ENCODE measurements at regions not wholly inside any gene's neighbourhood (a gene's known extent, or its start where the extent isn't known, plus 50 kb on each side); places are given as distances from the start of the nearest gene placed in this dataset.

DNA sequence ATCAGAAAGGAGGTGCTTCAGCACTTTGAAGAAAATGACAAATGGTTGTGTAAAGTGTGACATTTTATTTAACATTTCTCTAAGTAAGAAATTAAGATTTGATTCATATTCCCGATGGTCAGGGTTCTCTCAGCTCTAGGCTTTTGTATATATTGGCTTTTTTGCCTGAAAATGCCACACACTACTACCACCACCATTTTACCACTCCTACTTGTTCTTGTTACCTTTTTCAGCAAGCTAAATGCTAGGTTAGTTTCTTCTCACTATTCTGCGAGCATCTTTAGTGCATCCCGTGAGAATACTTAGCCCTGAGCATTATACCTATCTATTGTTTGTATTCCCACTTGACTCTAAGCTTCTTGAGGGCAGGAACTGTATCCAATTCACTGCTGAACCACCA, 177.6 kb upstream of the MTNR1B start:
- no peak overlapping the region for H3K4me2 ChIP-seq (ENCODE audit: insufficient read depth, insufficient read length, low read length)
- no peak overlapping the region for H3K18ac ChIP-seq (ENCODE audit: insufficient read length, low read depth, low read length)
- H2AK5ac ChIP-seq (ENCODE audit: insufficient read length, low read length), result no peak overlapping the region
- no peak overlapping the region for H3K4ac ChIP-seq (ENCODE audit: low read depth, low read length)
- no peak overlapping the region for H2BK20ac ChIP-seq (ENCODE audit: low read depth, low read length, poor library complexity, severe bottlenecking)
- H3K4me1 ChIP-seq (ENCODE audit: insufficient read depth, low read length), result peaks cover 10% of the 10 kb centered on the region
- no peaks in the 10 kb centered on the region for H4K20me1 ChIP-seq (ENCODE audit: control insufficient read depth, insufficient read depth, insufficient read length)
- no peak for DNase-seq
- H3K79me1 ChIP-seq (ENCODE audit: insufficient read depth, low read depth, low read length, poor library complexity, severe bottlenecking), result no peaks in the 10 kb centered on the region
- no peak overlapping the region for H3K56ac ChIP-seq (ENCODE audit: insufficient read length, low read depth, low read length)
- no peaks in the 10 kb centered on the region; a peak in 2 of 5 replicates for H3K9me3 Mint-ChIP-seq
- no peak overlapping the region for H3K23ac ChIP-seq (ENCODE audit: insufficient read length, low read depth, low read length)
- H3K9ac ChIP-seq (ENCODE audit: extremely low read depth, insufficient read length, low read length), result no peak overlapping the region
- H3K27me3 Mint-ChIP-seq (ENCODE audit: low read depth), result no peaks in the 10 kb centered on the region
- H3K4me3 Mint-ChIP-seq, result no peak overlapping the region
- TF ChIP-seq CTCF (conservative IDR thresholded peaks at IDR 0.05), result no peak
- H3K4me1 Mint-ChIP-seq, result peaks cover 39 to 44% of the 10 kb centered on the region in 2 experiments
- no peaks in the 10 kb centered on the region for H3K79me2 ChIP-seq (ENCODE audit: insufficient read depth, low read length)
- H2BK120ac ChIP-seq (ENCODE audit: low read depth, low read length, poor library complexity, severe bottlenecking), result no peak overlapping the region
- H3K14ac ChIP-seq (ENCODE audit: insufficient read depth, low read length), result no peak overlapping the region
- H3K23me2 ChIP-seq (ENCODE audit: insufficient read length, low read depth, low read length, poor library complexity, severe bottlenecking), result no peaks in the 10 kb centered on the region
- H2BK15ac ChIP-seq (ENCODE audit: low read depth, low read length), result no peak overlapping the region
- H3K36me3 Mint-ChIP-seq (ENCODE audit: insufficient read depth in 1 of 3, low read depth in 3 of 3), result peaks cover 6 to 30% (median 25%) of the 10 kb centered on the region in 3 experiments; a peak in 5 of 7 replicates
- no peak overlapping the region for H2BK12ac ChIP-seq (ENCODE audit: insufficient read length, low read depth, low read length)
- no peak overlapping the region for H4K5ac ChIP-seq (ENCODE audit: insufficient read length, low read depth, low read length)
- no peak overlapping the region for H4K91ac ChIP-seq (ENCODE audit: insufficient read length, low read depth, low read length)
- H3K27ac Mint-ChIP-seq, result no peak overlapping the region
- H2BK5ac ChIP-seq (ENCODE audit: insufficient read length, low read length), result no peak overlapping the region
- H4K8ac ChIP-seq (replicated peaks; ENCODE audit: insufficient read length, low read depth, low read length), result no peak overlapping the region
- no peak overlapping the region for H2AFZ ChIP-seq (ENCODE audit: low read length)
- no peaks in the 10 kb centered on the region for H3K9me3 ChIP-seq (ENCODE audit: control insufficient read depth, low read depth, low read length)
- H3T11ph ChIP-seq (ENCODE audit: low read length), result no peak overlapping the region
- no CpG with 5 or more reads among the region's 3 CpGs for WGBS (ENCODE audit: extremely low coverage, insufficient read length, low lambda C conversion rate)
- no peaks in the 10 kb centered on the region for H3K27me3 ChIP-seq (ENCODE audit: insufficient read depth, low read length)
- H3K27ac ChIP-seq (ENCODE audit: insufficient read length, low read depth, low read length), result no peak overlapping the region
